WTC11 (cell line): ENCODE measurements at regions not wholly inside any gene's neighbourhood (a gene's known extent, or its start where the extent isn't known, plus 50 kb on each side); places are given as distances from the start of the nearest gene placed in this dataset.

ENCODE experiments used
- ATAC-seq: fragments of 200-7000 bp; cut with Tn5 transposase; 2 replicates; pipeline ENCODE4 v1.10.0; 2021; ENCODE audit warnings: mild to moderate bottlenecking, moderate library complexity
- CTCF ChIA-PET: fragments of 300-600 bp; sonication (Branson Sonifier 250); formaldehyde crosslinking; loops from one replicate; lab custom pipeline; 2021; ENCODE audit warnings: antibody characterized with exemption; lab: Charles Lee
- POLR2A ChIA-PET: fragments of 350-600 bp; sonication (Branson Sonifier 250); formaldehyde crosslinking; loops from one replicate; lab custom pipeline; 2021; ENCODE audit warnings: antibody characterized with exemption; lab: Charles Lee
- DNase-seq: peaks from one replicate; pipeline ENCODE4 v3.0.0; 2021; ENCODE audit warnings: low spot score
- H3K27ac Mint-ChIP-seq: 2 replicates; pipeline ENCODE4 v1.8.0; 2021; ENCODE audit warnings: mixed read lengths
- H3K27me3 Mint-ChIP-seq: 2 replicates; pipeline ENCODE4 v1.8.0; 2021; ENCODE audit warnings: low read depth, mild to moderate bottlenecking, moderate library complexity, mixed read lengths
- H3K36me3 Mint-ChIP-seq: 2 replicates; pipeline ENCODE4 v1.8.0; 2021; ENCODE audit warnings: mixed read lengths
- H3K4me1 Mint-ChIP-seq: 2 replicates; pipeline ENCODE4 v1.8.0; 2022; ENCODE audit warnings: mixed read lengths
- H3K4me3 Mint-ChIP-seq: 2 replicates; pipeline ENCODE4 v1.8.0; 2021; ENCODE audit warnings: mild to moderate bottlenecking, moderate library complexity, mixed read lengths
- H3K9me3 Mint-ChIP-seq: 2 replicates; pipeline ENCODE4 v1.8.0; 2021; ENCODE audit warnings: mixed read lengths
- FOXP1 ChIP-seq: sonication (generic); formaldehyde crosslinking; IDR thresholded peaks from 2 replicates; pipeline ENCODE4 v1.8.0; 2022; ENCODE audit warnings: missing genetic modification reagents, mild to moderate bottlenecking, moderate library complexity, borderline replicate concordance
- NR3C1 ChIP-seq: sonication (generic); formaldehyde crosslinking; conservative IDR thresholded peaks from 2 replicates; pipeline ENCODE4 v1.8.1; 2023; ENCODE audit warnings: low read depth, mild to moderate bottlenecking, missing genetic modification reagents
- TP53 ChIP-seq: sonication (generic); formaldehyde crosslinking; IDR thresholded peaks from 2 replicates; pipeline ENCODE4 v1.8.1; 2023; ENCODE audit warnings: mild to moderate bottlenecking, missing genetic modification reagents
- ZNF281 ChIP-seq: sonication (generic); formaldehyde crosslinking; IDR thresholded peaks from 2 replicates; pipeline ENCODE4 v1.8.0; 2023; ENCODE audit warnings: mild to moderate bottlenecking, missing genetic modification reagents
- TF ChIP-seq, protein P1 (sequence below): sonication (generic); formaldehyde crosslinking; IDR thresholded peaks from 2 replicates; pipeline ENCODE4 v1.8.1; 2023; ENCODE audit warnings: mild to moderate bottlenecking, missing genetic modification reagents, moderate library complexity

GRCh38 chr15:86028961-86029360 lies 50.7 kb upstream of the AGBL1 start:
- Mint-ChIP-seq H3K27me3 (no peaks in the 10 kb centered on the region), H3K36me3 (no peaks in the 10 kb centered on the region), H3K4me3 (no peak overlapping the region), H3K4me1 (no peaks in the 10 kb centered on the region), H3K9me3 (no peaks in the 10 kb centered on the region; the same call in 1 of the 2 replicates), H3K27ac (no peak overlapping the region)
- ChIA-PET POLR2A (no interaction called here), CTCF (no interaction called here)
- ATAC-seq, result no peak
- DNase-seq, result no peak
- TF ChIP-seq NR3C1 (CRISPR knock-in tag) (no peak), ZNF281 (CRISPR knock-in tag) (no peak), TP53 (CRISPR knock-in tag) (no peak), FOXP1 (CRISPR knock-in tag) (no peak)
- TF ChIP-seq, protein P1, sequence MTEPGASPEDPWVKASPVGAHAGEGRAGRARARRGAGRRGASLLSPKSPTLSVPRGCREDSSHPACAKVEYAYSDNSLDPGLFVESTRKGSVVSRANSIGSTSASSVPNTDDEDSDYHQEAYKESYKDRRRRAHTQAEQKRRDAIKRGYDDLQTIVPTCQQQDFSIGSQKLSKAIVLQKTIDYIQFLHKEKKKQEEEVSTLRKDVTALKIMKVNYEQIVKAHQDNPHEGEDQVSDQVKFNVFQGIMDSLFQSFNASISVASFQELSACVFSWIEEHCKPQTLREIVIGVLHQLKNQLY, result no peak
